CD14-positive monocyte (primary cell): ENCODE measurements at regions not wholly inside any gene's neighbourhood (a gene's known extent, or its start where the extent isn't known, plus 50 kb on each side); places are given as distances from the start of the nearest gene placed in this dataset.

Experiments used
- DNase-seq, 3 donors: peaks; one replicate each; pipeline ENCODE4 v3.0.0-alpha.2; 2011 to 2022
- H2AFZ ChIP-seq: 2 replicates; pipeline ENCODE4 v1.6.0; 2012; ENCODE audit warnings: mild to moderate bottlenecking, low read depth, low read length, inconsistent platforms; ENCODE audit not compliant: insufficient read depth, poor library complexity, severe bottlenecking
- H3K27ac ChIP-seq, 2 donors: 1 replicate in 1 of 2; 2 replicates in 1 of 2; pipeline ENCODE4 v1.5.1; 2012 to 2013; ENCODE audit warnings: low read length in 2 of 2, control low read depth in 1 of 2, inconsistent platforms in 1 of 2, low read depth in 1 of 2, mild to moderate bottlenecking in 1 of 2
- H3K27me3 ChIP-seq, 2 donors: one replicate each; pipeline versions ENCODE4 v1.6.0 to v1.6.1; 2011 to 2013; ENCODE audit warnings: low read length in 2 of 2; ENCODE audit not compliant: control insufficient read depth in 2 of 2, insufficient read depth in 2 of 2
- H3K36me3 ChIP-seq, 2 donors: replicated peaks in 1 of 2; 1 replicate in 1 of 2; 2 replicates in 1 of 2; pipeline versions ENCODE4 v1.5.1 to v1.6.1; 2012 to 2013; ENCODE audit warnings: low read length in 2 of 2, control low read depth in 1 of 2, inconsistent platforms in 1 of 2, mild to moderate bottlenecking in 1 of 2; ENCODE audit not compliant: insufficient read depth in 2 of 2, control insufficient read depth in 1 of 2
- H3K4me1 ChIP-seq, 2 donors: 1 replicate in 1 of 2; 2 replicates in 1 of 2; pipeline versions ENCODE4 v1.5.1 to v1.6.1; 2012 to 2013; ENCODE audit warnings: low read length in 2 of 2, control low read depth in 1 of 2, inconsistent platforms in 1 of 2, mild to moderate bottlenecking in 1 of 2, moderate library complexity in 1 of 2; ENCODE audit not compliant: insufficient read depth in 2 of 2, control insufficient read depth in 1 of 2
- H3K4me2 ChIP-seq: replicated peaks from 2 replicates; pipeline ENCODE3; 2012; ENCODE audit warnings: low read length, moderate library complexity, mild to moderate bottlenecking; ENCODE audit not compliant: poor library complexity, severe bottlenecking; ENCODE audit errors: extremely low read depth
- H3K4me3 ChIP-seq, 3 experiments: fragments of 200-600 bp in 1 of 3; sonication (generic) in 1 of 3; replicated peaks in 1 of 3; 1 replicate in 2 of 3; 2 replicates in 1 of 3; pipeline ENCODE4 v1.5.1; 2011 to 2013; ENCODE audit warnings: low read length in 3 of 3, mild to moderate bottlenecking in 3 of 3, control low read depth in 2 of 3, low read depth in 2 of 3, inconsistent platforms in 1 of 3, moderate library complexity in 1 of 3
- H3K79me2 ChIP-seq: 2 replicates; pipeline ENCODE4 v1.6.0; 2012; ENCODE audit warnings: mild to moderate bottlenecking, control low read depth, inconsistent platforms, low read length, moderate library complexity; ENCODE audit not compliant: insufficient read depth
- H3K9ac ChIP-seq: 2 replicates; pipeline ENCODE4 v1.6.0; 2017; ENCODE audit warnings: low read length, mild to moderate bottlenecking; ENCODE audit not compliant: insufficient read depth, poor library complexity, severe bottlenecking
- H3K9me3 ChIP-seq, 2 donors: replicated peaks in 1 of 2; 1 replicate in 1 of 2; 2 replicates in 1 of 2; pipeline versions ENCODE4 v1.5.1 to v1.6.1; 2012 to 2013; ENCODE audit warnings: low read length in 2 of 2, control low read depth in 1 of 2; ENCODE audit not compliant: control insufficient read depth in 1 of 2, insufficient read depth in 1 of 2
- H4K20me1 ChIP-seq: 2 replicates; pipeline ENCODE4 v1.6.0; 2012; ENCODE audit warnings: mild to moderate bottlenecking, low read length, control low read depth, moderate library complexity; ENCODE audit not compliant: insufficient read depth
- H3K27ac Mint-ChIP-seq, 7 donors: one replicate each; pipeline ENCODE4 v1.8.0; 2020; ENCODE audit warnings: mild to moderate bottlenecking in 7 of 7, mixed read lengths in 7 of 7, moderate library complexity in 6 of 7, inconsistent platforms in 2 of 7
- H3K27me3 Mint-ChIP-seq, 3 donors: one replicate each; pipeline ENCODE4 v1.8.0; 2021 to 2022; ENCODE audit warnings: low read depth in 3 of 3, mild to moderate bottlenecking in 3 of 3, mixed read lengths in 3 of 3, moderate library complexity in 3 of 3, inconsistent platforms in 1 of 3
- H3K36me3 Mint-ChIP-seq, 2 donors: one replicate each; pipeline ENCODE4 v1.8.0; 2020; ENCODE audit warnings: mixed read lengths in 2 of 2, inconsistent platforms in 1 of 2, mild to moderate bottlenecking in 1 of 2
- H3K4me1 Mint-ChIP-seq: one replicate; pipeline ENCODE4 v1.8.0; 2020; ENCODE audit warnings: mild to moderate bottlenecking, mixed read lengths
- H3K4me3 Mint-ChIP-seq, 2 donors: one replicate each; pipeline ENCODE4 v1.8.0; 2020; ENCODE audit warnings: mild to moderate bottlenecking in 2 of 2, mixed read lengths in 2 of 2, moderate library complexity in 1 of 2
- H3K9me3 Mint-ChIP-seq, 7 donors: one replicate each; pipeline ENCODE4 v1.8.0; 2020 to 2022; ENCODE audit warnings: mixed read lengths in 7 of 7, mild to moderate bottlenecking in 6 of 7, moderate library complexity in 6 of 7, inconsistent platforms in 2 of 7
- WGBS: methylation state at CpG from one replicate; pipeline ENCODE4 v1.1.5; 2013; ENCODE audit warnings: missing lambda C conversion rate; ENCODE audit not compliant: insufficient coverage; 5-methylcytosine and 5-hydroxymethylcytosine counted together
- intact Hi-C, 2 donors: fragments of 100-400 bp; cut with micrococcal nuclease; formaldehyde crosslinking; loops; one replicate each; pipeline versions ENCODE4 v1.15.0 to v1.15.1; 2023
- TF ChIP-seq, protein P1 (sequence below): fragments of 200-600 bp; IDR thresholded peaks from one replicate; pipeline ENCODE4 v1.8.0; 2022; ENCODE audit warnings: antibody characterized with exemption, mild to moderate bottlenecking

DNA sequence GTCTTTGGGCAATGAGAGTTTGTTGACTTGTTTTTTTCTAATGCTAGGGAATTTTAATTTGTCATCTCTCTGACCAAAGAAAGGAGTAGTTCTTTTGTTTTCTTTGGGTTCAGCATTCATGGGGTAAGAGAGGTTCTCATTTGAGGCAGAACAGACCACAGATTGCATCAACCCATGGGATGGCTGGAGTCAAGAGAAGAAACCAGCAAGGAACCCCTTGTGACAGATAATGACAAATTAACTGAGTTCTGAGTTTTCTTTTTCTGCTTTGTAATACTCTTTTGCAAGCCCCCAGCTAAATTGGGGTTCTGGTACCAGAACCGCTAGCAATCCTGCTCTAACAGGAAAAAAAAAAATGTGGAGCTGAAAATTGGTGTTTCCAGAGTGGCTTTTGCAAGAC lies 864.1 kb downstream of the DIAPH3 start:
- Mint-ChIP-seq H3K27me3 (peaks cover 0 to 3% (median 2%) of the 10 kb centered on the region in 3 donors), H3K27ac (no peak overlapping the region), H3K9me3 (peaks cover 0 to 6% (median 4%) of the 10 kb centered on the region in 7 donors), H3K36me3 (no peaks in the 10 kb centered on the region), H3K4me3 (no peak overlapping the region), H3K4me1 (no peaks in the 10 kb centered on the region)
- no peak overlapping the region for H2AFZ ChIP-seq
- H3K4me1 ChIP-seq: no peaks in the 10 kb centered on the region
- H4K20me1 ChIP-seq: no peaks in the 10 kb centered on the region
- intact Hi-C loops: no loop called here
- no peak for DNase-seq
- no peaks in the 10 kb centered on the region for H3K27me3 ChIP-seq
- H3K4me3 ChIP-seq: no peak overlapping the region
- H3K9ac ChIP-seq: no peak overlapping the region
- TF ChIP-seq, protein P1, sequence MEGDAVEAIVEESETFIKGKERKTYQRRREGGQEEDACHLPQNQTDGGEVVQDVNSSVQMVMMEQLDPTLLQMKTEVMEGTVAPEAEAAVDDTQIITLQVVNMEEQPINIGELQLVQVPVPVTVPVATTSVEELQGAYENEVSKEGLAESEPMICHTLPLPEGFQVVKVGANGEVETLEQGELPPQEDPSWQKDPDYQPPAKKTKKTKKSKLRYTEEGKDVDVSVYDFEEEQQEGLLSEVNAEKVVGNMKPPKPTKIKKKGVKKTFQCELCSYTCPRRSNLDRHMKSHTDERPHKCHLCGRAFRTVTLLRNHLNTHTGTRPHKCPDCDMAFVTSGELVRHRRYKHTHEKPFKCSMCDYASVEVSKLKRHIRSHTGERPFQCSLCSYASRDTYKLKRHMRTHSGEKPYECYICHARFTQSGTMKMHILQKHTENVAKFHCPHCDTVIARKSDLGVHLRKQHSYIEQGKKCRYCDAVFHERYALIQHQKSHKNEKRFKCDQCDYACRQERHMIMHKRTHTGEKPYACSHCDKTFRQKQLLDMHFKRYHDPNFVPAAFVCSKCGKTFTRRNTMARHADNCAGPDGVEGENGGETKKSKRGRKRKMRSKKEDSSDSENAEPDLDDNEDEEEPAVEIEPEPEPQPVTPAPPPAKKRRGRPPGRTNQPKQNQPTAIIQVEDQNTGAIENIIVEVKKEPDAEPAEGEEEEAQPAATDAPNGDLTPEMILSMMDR: no peak
- 43% methylated on average over 1 of the region's 1 CpG for WGBS
- no peaks in the 10 kb centered on the region for H3K79me2 ChIP-seq
- H3K27ac ChIP-seq: no peak overlapping the region
- H3K36me3 ChIP-seq: no peaks in the 10 kb centered on the region
- no peak overlapping the region for H3K4me2 ChIP-seq
- H3K9me3 ChIP-seq: no peaks in the 10 kb centered on the region

DNA sequence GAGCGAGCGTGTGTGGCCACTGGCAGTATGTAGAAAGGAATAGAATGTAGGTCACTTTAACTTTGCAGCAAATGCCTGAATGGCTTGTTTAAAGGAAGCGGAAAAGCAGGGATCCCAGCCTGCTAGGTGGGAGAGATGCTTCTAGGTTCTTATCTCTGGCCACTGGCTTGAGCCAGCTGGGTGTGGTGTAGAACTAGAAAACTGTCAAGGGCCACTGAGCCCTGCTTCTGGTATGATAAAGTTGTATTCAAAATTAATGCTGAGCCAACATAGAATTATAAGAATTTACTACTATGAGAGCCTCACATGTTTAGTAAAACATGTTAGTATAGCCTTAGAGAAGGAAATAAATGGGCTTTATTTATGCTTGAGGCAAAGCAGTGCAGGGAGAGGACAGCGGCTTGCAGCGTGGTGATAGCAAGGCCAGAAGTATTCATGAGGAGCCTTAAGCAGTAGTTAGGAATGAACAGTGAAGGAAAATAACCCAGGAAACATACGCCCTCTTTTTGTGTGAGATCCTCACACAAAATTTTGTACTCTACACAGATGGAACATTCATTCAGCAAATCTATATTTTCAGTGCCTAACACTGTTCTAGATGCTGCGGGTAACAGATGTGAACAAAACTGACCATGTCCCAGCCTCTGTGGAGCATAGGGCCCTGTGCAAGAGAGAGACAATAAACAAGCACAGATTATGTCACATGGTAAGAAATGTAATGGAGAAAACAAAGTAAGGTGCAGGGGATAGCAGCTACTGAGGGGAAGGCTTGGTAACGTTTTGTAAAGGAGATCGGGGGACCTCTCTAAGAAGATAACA lies 863.2 kb downstream of the DIAPH3 start:
- H3K27ac Mint-ChIP-seq: no peak overlapping the region
- H2AFZ ChIP-seq: no peak overlapping the region
- peaks cover 0 to 6% (median 4%) of the 10 kb centered on the region in 7 donors for H3K9me3 Mint-ChIP-seq
- H3K79me2 ChIP-seq: no peaks in the 10 kb centered on the region
- no peaks in the 10 kb centered on the region for H3K4me1 Mint-ChIP-seq
- H3K27ac ChIP-seq: no peak overlapping the region
- intact Hi-C loops: no loop called here
- no peak overlapping the region for H3K9ac ChIP-seq
- no peaks in the 10 kb centered on the region for H3K27me3 ChIP-seq
- H3K36me3 ChIP-seq: no peaks in the 10 kb centered on the region
- TF ChIP-seq, protein P1: no peak
- no peak overlapping the region for H3K4me2 ChIP-seq
- no peak for DNase-seq
- H3K4me3 ChIP-seq: no peak overlapping the region
- H4K20me1 ChIP-seq: no peaks in the 10 kb centered on the region
- no peaks in the 10 kb centered on the region for H3K36me3 Mint-ChIP-seq
- no peaks in the 10 kb centered on the region for H3K9me3 ChIP-seq
- no peaks in the 10 kb centered on the region for H3K4me1 ChIP-seq
- no peak overlapping the region for H3K4me3 Mint-ChIP-seq
- 97% methylated on average over 5 of the region's 9 CpGs for WGBS
- H3K27me3 Mint-ChIP-seq: peaks cover 0 to 3% (median 2%) of the 10 kb centered on the region in 3 donors
